ENCODE measurements at regions not wholly inside any gene's neighbourhood (a gene's known extent, or its start where the extent isn't known, plus 50 kb on each side); places are given as distances from the start of the nearest gene placed in this dataset.
A peak's percentile ranks its signal among the peaks of the same experiment; 100 is the strongest.

GRCh38 chr14:100467046-100467750, 120.0 kb downstream of the BEGAIN start:
- Histone ChIP-seq H3K36me3 (no peaks in the 10 kb centered on the region), H3K27me3 (no peaks in the 10 kb centered on the region), H3K9me3 (no peaks in the 10 kb centered on the region), H3K4me3 (no peak overlapping the region)
- no peak for DNase-seq

- DNase-seq = no peak
- no peak overlapping the region for H3K4me3 ChIP-seq
- H3K27me3 ChIP-seq = no peaks in the 10 kb centered on the region
- H3K9me3 ChIP-seq = no peaks in the 10 kb centered on the region
- no peaks in the 10 kb centered on the region for H3K36me3 ChIP-seq
Measured at GRCh38 chr14:100467939-100468338, 119.3 kb downstream of the BEGAIN start.

- Histone ChIP-seq H3K4me3 (no peak overlapping the region), H3K9me3 (no peaks in the 10 kb centered on the region), H3K27me3 (no peaks in the 10 kb centered on the region), H3K36me3 (no peaks in the 10 kb centered on the region)
- DNase-seq = no peak
Measured at GRCh38 chr14:100468557-100468956, 118.7 kb downstream of the BEGAIN start.

- no peak overlapping the region for H3K4me3 ChIP-seq
- no peak for DNase-seq
- no peaks in the 10 kb centered on the region for H3K36me3 ChIP-seq
- no peaks in the 10 kb centered on the region for H3K9me3 ChIP-seq
- H3K27me3 ChIP-seq = no peaks in the 10 kb centered on the region
Measured at GRCh38 chr14:100469632-100470522, 117.3 kb downstream of the BEGAIN start.

GRCh38 chr14:100470523-100470897, 116.7 kb downstream of the BEGAIN start:
- no peaks in the 10 kb centered on the region for H3K36me3 ChIP-seq
- no peaks in the 10 kb centered on the region for H3K9me3 ChIP-seq
- H3K27me3 ChIP-seq = no peaks in the 10 kb centered on the region
- H3K4me3 ChIP-seq = no peak overlapping the region
- no peak for DNase-seq

GRCh38 chr14:100471441-100472093, 115.7 kb downstream of the BEGAIN start:
- no peak for DNase-seq
- Histone ChIP-seq H3K36me3 (no peaks in the 10 kb centered on the region), H3K9me3 (no peaks in the 10 kb centered on the region), H3K4me3 (no peak overlapping the region), H3K27me3 (no peaks in the 10 kb centered on the region)

GRCh38 chr14:100472094-100472455, 115.1 kb downstream of the BEGAIN start:
- Histone ChIP-seq H3K4me3 (no peak overlapping the region), H3K27me3 (no peaks in the 10 kb centered on the region), H3K36me3 (no peaks in the 10 kb centered on the region), H3K9me3 (no peaks in the 10 kb centered on the region)
- no peak for DNase-seq

GRCh38 chr14:100472491-100472890, 114.7 kb downstream of the BEGAIN start:
- Histone ChIP-seq H3K36me3 (no peaks in the 10 kb centered on the region), H3K27me3 (no peaks in the 10 kb centered on the region), H3K4me3 (no peak overlapping the region), H3K9me3 (no peaks in the 10 kb centered on the region)
- DNase-seq = no peak

GRCh38 chr14:100473249-100473648, 114.0 kb downstream of the BEGAIN start:
- no peaks in the 10 kb centered on the region for H3K36me3 ChIP-seq
- H3K4me3 ChIP-seq = no peak overlapping the region
- DNase-seq = no peak
- H3K9me3 ChIP-seq = no peaks in the 10 kb centered on the region
- no peaks in the 10 kb centered on the region for H3K27me3 ChIP-seq

GRCh38 chr14:100474196-100474595, 113.0 kb downstream of the BEGAIN start:
- Histone ChIP-seq H3K36me3 (no peaks in the 10 kb centered on the region), H3K9me3 (no peaks in the 10 kb centered on the region), H3K27me3 (no peaks in the 10 kb centered on the region), H3K4me3 (no peak overlapping the region)
- no peak for DNase-seq

GRCh38 chr14:100475268-100475667, 111.9 kb downstream of the BEGAIN start:
- no peak overlapping the region for H3K4me3 ChIP-seq
- H3K9me3 ChIP-seq = no peaks in the 10 kb centered on the region
- DNase-seq = no peak
- H3K27me3 ChIP-seq = no peaks in the 10 kb centered on the region
- no peaks in the 10 kb centered on the region for H3K36me3 ChIP-seq

- no peaks in the 10 kb centered on the region for H3K36me3 ChIP-seq
- H3K4me3 ChIP-seq = no peak overlapping the region
- H3K9me3 ChIP-seq = no peaks in the 10 kb centered on the region
- H3K27me3 ChIP-seq = no peaks in the 10 kb centered on the region
- peak; percentile 93 for DNase-seq
Measured at GRCh38 chr14:100476012-100476822, 111.0 kb downstream of the BEGAIN start.

- no peaks in the 10 kb centered on the region for H3K36me3 ChIP-seq
- H3K4me3 ChIP-seq = no peak overlapping the region
- no peaks in the 10 kb centered on the region for H3K9me3 ChIP-seq
- no peak for DNase-seq
- no peaks in the 10 kb centered on the region for H3K27me3 ChIP-seq
Measured at GRCh38 chr14:100484531-100485267, 102.5 kb downstream of the BEGAIN start.

- Histone ChIP-seq H3K9me3 (no peaks in the 10 kb centered on the region), H3K36me3 (no peaks in the 10 kb centered on the region), H3K4me3 (no peak overlapping the region), H3K27me3 (no peaks in the 10 kb centered on the region)
- peak; percentile 65 for DNase-seq
Measured at GRCh38 chr14:100486025-100486828, 101.0 kb downstream of the BEGAIN start.
